ENCODE measurements at regions not wholly inside any gene's neighbourhood (a gene's known extent, or its start where the extent isn't known, plus 50 kb on each side); places are given as distances from the start of the nearest gene placed in this dataset.
A peak's percentile ranks its signal among the peaks of the same experiment; 100 is the strongest.
"Not testable (repeated sequence)": the region's sequence is repeated elsewhere in the genome, so short reads cannot be mapped to it uniquely, and the experiment has no call there.

GRCh38 chr5:17046320-17046719 is 110.2 kb upstream of the MYO10 start:
- H3K4me1 Mint-ChIP-seq: no peaks in the 10 kb centered on the region
- H3K36me3 Mint-ChIP-seq (ENCODE audit: low read depth): no peaks in the 10 kb centered on the region
- no peaks in the 10 kb centered on the region for H3K9me3 Mint-ChIP-seq
- H3K4me3 Mint-ChIP-seq: no peak overlapping the region
- H3K27me3 Mint-ChIP-seq (ENCODE audit: low read depth): no peaks in the 10 kb centered on the region
- no peak for TF ChIP-seq CTCF (IDR thresholded peaks at IDR 0.05; ENCODE audit: unreplicated experiment in 3 of 3)
- no peak overlapping the region for H3K27ac Mint-ChIP-seq

- Mint-ChIP-seq H3K4me3 (no peak overlapping the region), H3K27me3 (ENCODE audit: low read depth) (no peaks in the 10 kb centered on the region), H3K27ac (no peak overlapping the region), H3K4me1 (peaks cover 5% of the 10 kb centered on the region), H3K36me3 (ENCODE audit: low read depth) (no peaks in the 10 kb centered on the region), H3K9me3 (no peaks in the 10 kb centered on the region)
- TF ChIP-seq CTCF (IDR thresholded peaks at IDR 0.05; ENCODE audit: unreplicated experiment in 3 of 3): no peak
Observed at GRCh38 chr5:17050236-17050635, 114.1 kb upstream of the MYO10 start.

- H3K27me3 Mint-ChIP-seq (ENCODE audit: low read depth): no peaks in the 10 kb centered on the region
- TF ChIP-seq CTCF (IDR thresholded peaks at IDR 0.05; ENCODE audit: unreplicated experiment in 3 of 3): no peak
- no peaks in the 10 kb centered on the region for H3K36me3 Mint-ChIP-seq (ENCODE audit: low read depth)
- peaks cover 26% of the 10 kb centered on the region for H3K4me1 Mint-ChIP-seq
- H3K27ac Mint-ChIP-seq: no peak overlapping the region
- no peaks in the 10 kb centered on the region for H3K9me3 Mint-ChIP-seq
- H3K4me3 Mint-ChIP-seq: no peak overlapping the region
Observed at GRCh38 chr5:17054911-17055310, 118.8 kb upstream of the MYO10 start.

GRCh38 chr5:17056141-17056631 is 120.1 kb upstream of the MYO10 start:
- no peaks in the 10 kb centered on the region for H3K27me3 Mint-ChIP-seq (ENCODE audit: low read depth)
- H3K27ac Mint-ChIP-seq: peak overlapping the region in 2 of 3 experiments; percentile 73 to 88
- H3K9me3 Mint-ChIP-seq: no peaks in the 10 kb centered on the region
- H3K4me3 Mint-ChIP-seq: no peak overlapping the region
- H3K4me1 Mint-ChIP-seq: peaks cover 26% of the 10 kb centered on the region
- no peaks in the 10 kb centered on the region for H3K36me3 Mint-ChIP-seq (ENCODE audit: low read depth)
- TF ChIP-seq CTCF (IDR thresholded peaks at IDR 0.05; ENCODE audit: unreplicated experiment in 3 of 3): no peak

- H3K27me3 Mint-ChIP-seq (ENCODE audit: low read depth): no peaks in the 10 kb centered on the region
- H3K4me1 Mint-ChIP-seq: peaks cover 26% of the 10 kb centered on the region
- H3K9me3 Mint-ChIP-seq: no peaks in the 10 kb centered on the region
- TF ChIP-seq CTCF (IDR thresholded peaks at IDR 0.05; ENCODE audit: unreplicated experiment in 3 of 3): no peak
- no peak overlapping the region for H3K4me3 Mint-ChIP-seq
- H3K27ac Mint-ChIP-seq: peak overlapping the region in 1 of 3 experiments; percentile 78
- no peaks in the 10 kb centered on the region for H3K36me3 Mint-ChIP-seq (ENCODE audit: low read depth)
Observed at GRCh38 chr5:17058438-17058837, 122.3 kb upstream of the MYO10 start.

GRCh38 chr5:17061973-17062470 is 125.9 kb upstream of the MYO10 start:
- no peak overlapping the region for H3K27ac Mint-ChIP-seq
- H3K27me3 Mint-ChIP-seq (ENCODE audit: low read depth): peaks cover 4% of the 10 kb centered on the region
- H3K9me3 Mint-ChIP-seq: no peaks in the 10 kb centered on the region
- peaks cover 29% of the 10 kb centered on the region for H3K4me1 Mint-ChIP-seq
- TF ChIP-seq CTCF (IDR thresholded peaks at IDR 0.05; ENCODE audit: unreplicated experiment in 3 of 3): no peak
- no peak overlapping the region for H3K4me3 Mint-ChIP-seq
- no peaks in the 10 kb centered on the region for H3K36me3 Mint-ChIP-seq (ENCODE audit: low read depth)

- H3K4me3 Mint-ChIP-seq; H3K27me3 Mint-ChIP-seq (ENCODE audit: low read depth); H3K9me3 Mint-ChIP-seq; H3K36me3 Mint-ChIP-seq (ENCODE audit: low read depth): not testable (repeated sequence)
- Mint-ChIP-seq H3K4me1 (peaks cover 24% of the 10 kb centered on the region), H3K27ac (peak overlapping the region in 1 of 3 experiments; percentile 19)
Observed at GRCh38 chr5:17062741-17063140, 126.7 kb upstream of the MYO10 start.

Data from nephron (organoid).